ENCODE measurements at regions not wholly inside any gene's neighbourhood (a gene's known extent, or its start where the extent isn't known, plus 50 kb on each side); places are given as distances from the start of the nearest gene placed in this dataset.

DNA sequence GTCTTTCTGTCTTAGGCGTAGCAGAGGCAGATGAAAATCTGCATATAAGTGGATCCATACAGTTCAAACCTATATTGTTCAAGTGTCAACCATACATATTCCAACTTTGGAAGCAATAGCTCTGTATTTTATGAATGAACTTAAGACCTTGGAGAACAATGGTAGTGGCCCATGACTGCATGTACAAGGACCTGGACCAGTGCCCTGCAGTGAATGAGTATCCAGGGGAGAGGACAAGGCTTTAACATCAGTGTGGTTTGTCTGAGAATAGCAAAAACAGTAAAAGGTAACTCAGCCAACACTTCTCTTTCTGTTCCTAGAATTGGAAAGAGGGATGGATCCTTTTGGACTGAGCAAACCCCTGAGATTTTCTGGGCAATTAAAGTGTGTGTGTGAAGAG lies 230.8 kb upstream of the LINC00305 start:
- TF ChIP-seq, protein P1, sequence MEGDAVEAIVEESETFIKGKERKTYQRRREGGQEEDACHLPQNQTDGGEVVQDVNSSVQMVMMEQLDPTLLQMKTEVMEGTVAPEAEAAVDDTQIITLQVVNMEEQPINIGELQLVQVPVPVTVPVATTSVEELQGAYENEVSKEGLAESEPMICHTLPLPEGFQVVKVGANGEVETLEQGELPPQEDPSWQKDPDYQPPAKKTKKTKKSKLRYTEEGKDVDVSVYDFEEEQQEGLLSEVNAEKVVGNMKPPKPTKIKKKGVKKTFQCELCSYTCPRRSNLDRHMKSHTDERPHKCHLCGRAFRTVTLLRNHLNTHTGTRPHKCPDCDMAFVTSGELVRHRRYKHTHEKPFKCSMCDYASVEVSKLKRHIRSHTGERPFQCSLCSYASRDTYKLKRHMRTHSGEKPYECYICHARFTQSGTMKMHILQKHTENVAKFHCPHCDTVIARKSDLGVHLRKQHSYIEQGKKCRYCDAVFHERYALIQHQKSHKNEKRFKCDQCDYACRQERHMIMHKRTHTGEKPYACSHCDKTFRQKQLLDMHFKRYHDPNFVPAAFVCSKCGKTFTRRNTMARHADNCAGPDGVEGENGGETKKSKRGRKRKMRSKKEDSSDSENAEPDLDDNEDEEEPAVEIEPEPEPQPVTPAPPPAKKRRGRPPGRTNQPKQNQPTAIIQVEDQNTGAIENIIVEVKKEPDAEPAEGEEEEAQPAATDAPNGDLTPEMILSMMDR (conservative IDR thresholded peaks at IDR 0.05): no peak

More for the DNA sequence above, 230.8 kb upstream of the LINC00305 start:
- no peak overlapping the region for H2BK120ac ChIP-seq (ENCODE audit: low read depth, low read length, poor library complexity, severe bottlenecking)
- H4K5ac ChIP-seq (ENCODE audit: insufficient read length, low read depth, low read length): no peak overlapping the region
- Mint-ChIP-seq H3K4me1 (peaks cover 7 to 13% of the 10 kb centered on the region in 2 experiments), H3K27me3 (ENCODE audit: low read depth) (no peaks in the 10 kb centered on the region), H3K27ac (no peak overlapping the region), H3K36me3 (ENCODE audit: insufficient read depth in 1 of 3, low read depth in 3 of 3) (peaks cover 2 to 28% (median 2%) of the 10 kb centered on the region in 3 experiments; a peak in 6 of 7 replicates), H3K4me3 (no peak overlapping the region), H3K9me3 (peaks cover 4 to 14% of the 10 kb centered on the region in 2 experiments; a peak in 3 of 5 replicates)
- H3K79me2 ChIP-seq (ENCODE audit: insufficient read depth, low read length): no peaks in the 10 kb centered on the region
- no peak overlapping the region for H3K23ac ChIP-seq (ENCODE audit: insufficient read length, low read depth, low read length)
- H2BK15ac ChIP-seq (ENCODE audit: low read depth, low read length): no peak overlapping the region
- no peaks in the 10 kb centered on the region; the same call in 1 of the 2 replicates for H3K4me1 ChIP-seq (ENCODE audit: insufficient read depth, low read length)
- H3K4me2 ChIP-seq (ENCODE audit: insufficient read depth, insufficient read length, low read length): no peak overlapping the region
- no peaks in the 10 kb centered on the region for H3K79me1 ChIP-seq (ENCODE audit: insufficient read depth, low read depth, low read length, poor library complexity, severe bottlenecking)
- H2BK20ac ChIP-seq (ENCODE audit: low read depth, low read length, poor library complexity, severe bottlenecking): no peak overlapping the region
- H4K91ac ChIP-seq (ENCODE audit: insufficient read length, low read depth, low read length): no peak overlapping the region
- H3K18ac ChIP-seq (ENCODE audit: insufficient read length, low read depth, low read length): no peak overlapping the region
- no CpG with 5 or more reads among the region's 1 CpG for WGBS (ENCODE audit: extremely low coverage, insufficient read length, low lambda C conversion rate)
- H3T11ph ChIP-seq (ENCODE audit: low read length): no peak overlapping the region
- H3K56ac ChIP-seq (ENCODE audit: insufficient read length, low read depth, low read length): no peak overlapping the region
- DNase-seq: no peak
- H2BK12ac ChIP-seq (ENCODE audit: insufficient read length, low read depth, low read length): no peak overlapping the region
- H4K20me1 ChIP-seq (ENCODE audit: control insufficient read depth, insufficient read depth, insufficient read length): no peaks in the 10 kb centered on the region
- H4K8ac ChIP-seq (replicated peaks; ENCODE audit: insufficient read length, low read depth, low read length): no peak overlapping the region
- H3K9me3 ChIP-seq (ENCODE audit: control insufficient read depth, low read depth, low read length): no peaks in the 10 kb centered on the region
- no peak overlapping the region for H3K9ac ChIP-seq (ENCODE audit: extremely low read depth, insufficient read length, low read length)
- no peaks in the 10 kb centered on the region for H3K23me2 ChIP-seq (ENCODE audit: insufficient read length, low read depth, low read length, poor library complexity, severe bottlenecking)
- H2AFZ ChIP-seq (ENCODE audit: low read length): no peak overlapping the region
- H2BK5ac ChIP-seq (ENCODE audit: insufficient read length, low read length): no peak overlapping the region
- H3K27ac ChIP-seq (ENCODE audit: insufficient read length, low read depth, low read length): no peak overlapping the region
- no peak overlapping the region for H3K14ac ChIP-seq (ENCODE audit: insufficient read depth, low read length)
- no peak overlapping the region for H2AK5ac ChIP-seq (ENCODE audit: insufficient read length, low read length)
- H3K4ac ChIP-seq (ENCODE audit: low read depth, low read length): no peak overlapping the region
- H3K27me3 ChIP-seq (ENCODE audit: insufficient read depth, low read length): no peaks in the 10 kb centered on the region
